ENCODE measurements at regions not wholly inside any gene's neighbourhood (a gene's known extent, or its start where the extent isn't known, plus 50 kb on each side); places are given as distances from the start of the nearest gene placed in this dataset.

DNA sequence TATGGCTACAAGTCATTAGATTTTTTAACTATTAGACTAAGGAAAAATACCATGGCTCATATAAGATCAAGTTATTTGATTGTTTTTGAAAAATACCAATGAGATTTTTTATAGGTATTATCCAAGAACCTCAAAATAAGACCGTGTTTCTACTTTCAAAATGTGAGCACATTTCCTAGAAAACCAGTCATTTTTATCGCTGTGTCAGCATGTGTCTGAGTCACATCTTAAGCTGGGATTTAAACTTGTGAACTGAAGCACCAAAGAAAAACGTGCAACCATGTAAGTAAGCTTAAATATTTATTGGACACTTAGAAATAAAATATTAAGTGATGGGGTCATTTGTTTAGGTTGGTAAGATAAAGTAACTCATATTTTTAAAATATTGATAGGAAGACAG lies 1676.0 kb upstream of the NUDT12 start:
- H3K79me1 ChIP-seq (ENCODE audit: low read length) = no peaks in the 10 kb centered on the region

DNA sequence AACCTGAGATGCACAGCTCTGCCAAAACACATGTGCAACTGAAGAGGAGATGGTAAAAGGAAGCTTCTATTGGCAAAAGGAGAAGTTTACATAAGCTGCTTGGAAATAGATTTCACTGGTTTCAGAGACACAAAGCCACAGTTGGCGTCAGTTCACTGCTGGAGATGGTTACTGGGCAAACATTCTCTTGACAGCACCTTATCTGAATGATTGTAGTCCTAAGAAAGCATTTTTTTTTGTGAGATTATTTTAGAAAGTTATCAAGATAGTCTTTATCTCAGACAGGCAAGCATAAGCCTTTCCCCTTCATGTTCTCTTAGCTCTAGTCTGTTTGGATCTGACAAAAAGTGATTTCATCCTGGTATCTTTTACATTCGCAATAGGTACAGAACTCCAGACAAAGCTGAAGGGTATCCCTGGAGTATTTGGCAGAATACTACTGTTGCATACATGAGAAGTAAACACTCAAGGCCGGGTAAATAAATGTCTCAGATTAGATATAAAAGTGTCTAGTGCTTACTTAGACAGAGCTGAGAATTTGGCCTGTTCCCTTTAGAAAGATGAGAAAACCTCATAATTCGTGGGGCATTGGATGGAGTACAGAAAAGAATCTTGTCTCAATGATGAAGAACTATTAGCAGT lies 1668.0 kb upstream of the NUDT12 start:
- no peak overlapping the region for H4K5ac ChIP-seq (ENCODE audit: low read length)
- H3K4me3 ChIP-seq (ENCODE audit: low read length) = no peak overlapping the region
- H3K4me2 ChIP-seq (ENCODE audit: low read length) = no peak overlapping the region
- H2AK5ac ChIP-seq (ENCODE audit: low read length) = no peak overlapping the region
- H3K79me1 ChIP-seq (ENCODE audit: low read length) = no peaks in the 10 kb centered on the region
- H3K79me2 ChIP-seq (ENCODE audit: control insufficient read depth, insufficient read depth, low read length) = no peaks in the 10 kb centered on the region
- H3K56ac ChIP-seq (ENCODE audit: low read length) = no peak overlapping the region
- no peaks in the 10 kb centered on the region for H3K4me1 ChIP-seq (ENCODE audit: control insufficient read depth, low read depth, low read length)
- DNase-seq = peak; percentile 53
- no peaks in the 10 kb centered on the region for H3K27me3 ChIP-seq (ENCODE audit: insufficient read depth, low read length, poor library complexity)
- H3K4ac ChIP-seq (ENCODE audit: low read depth, low read length) = no peak overlapping the region
- H3K18ac ChIP-seq (ENCODE audit: low read length) = peak overlapping the region; percentile 28
- H2BK5ac ChIP-seq (ENCODE audit: low read length) = no peak overlapping the region
- no CpG with 5 or more reads among the region's 4 CpGs for WGBS (ENCODE audit: extremely low coverage, insufficient coverage, low lambda C conversion rate)
- H2BK15ac ChIP-seq (replicated peaks; ENCODE audit: low read depth) = no peak overlapping the region
- no peak overlapping the region for H4K8ac ChIP-seq (ENCODE audit: low read depth, low read length)
- H3K9ac ChIP-seq (ENCODE audit: low read length) = no peak overlapping the region
- no peak overlapping the region for H2BK120ac ChIP-seq (ENCODE audit: low read depth, low read length)
- H3K23ac ChIP-seq (ENCODE audit: low read length) = no peak overlapping the region
- no peak overlapping the region for H3K27ac ChIP-seq (ENCODE audit: low read depth, low read length)
- no peaks in the 10 kb centered on the region for H3K36me3 ChIP-seq (ENCODE audit: control insufficient read depth, insufficient read depth, low read length)

More for the DNA sequence above, 1676.0 kb upstream of the NUDT12 start:
- no peak overlapping the region for H3K23ac ChIP-seq (ENCODE audit: low read length)
- H2BK5ac ChIP-seq (ENCODE audit: low read length) = no peak overlapping the region
- H3K27ac ChIP-seq (ENCODE audit: low read depth, low read length) = no peak overlapping the region
- H3K27me3 ChIP-seq (ENCODE audit: insufficient read depth, low read length, poor library complexity) = no peaks in the 10 kb centered on the region
- H3K18ac ChIP-seq (ENCODE audit: low read length) = no peak overlapping the region
- H3K9ac ChIP-seq (ENCODE audit: low read length) = no peak overlapping the region
- no peaks in the 10 kb centered on the region for H3K79me2 ChIP-seq (ENCODE audit: control insufficient read depth, insufficient read depth, low read length)
- no peak overlapping the region for H4K8ac ChIP-seq (ENCODE audit: low read depth, low read length)
- no peak overlapping the region for H3K4ac ChIP-seq (ENCODE audit: low read depth, low read length)
- no peak overlapping the region for H2BK120ac ChIP-seq (ENCODE audit: low read depth, low read length)
- WGBS (ENCODE audit: extremely low coverage, insufficient coverage, low lambda C conversion rate) = no CpG with 5 or more reads among the region's 3 CpGs
- no peak overlapping the region for H2BK15ac ChIP-seq (replicated peaks; ENCODE audit: low read depth)
- DNase-seq = no peak
- H3K36me3 ChIP-seq (ENCODE audit: control insufficient read depth, insufficient read depth, low read length) = no peaks in the 10 kb centered on the region
- H3K4me2 ChIP-seq (ENCODE audit: low read length) = no peak overlapping the region
- no peak overlapping the region for H2AK5ac ChIP-seq (ENCODE audit: low read length)
- no peak overlapping the region for H4K5ac ChIP-seq (ENCODE audit: low read length)
- no peak overlapping the region for H3K4me3 ChIP-seq (ENCODE audit: low read length)
- H3K4me1 ChIP-seq (ENCODE audit: control insufficient read depth, low read depth, low read length) = no peaks in the 10 kb centered on the region
- H3K56ac ChIP-seq (ENCODE audit: low read length) = no peak overlapping the region

DNA sequence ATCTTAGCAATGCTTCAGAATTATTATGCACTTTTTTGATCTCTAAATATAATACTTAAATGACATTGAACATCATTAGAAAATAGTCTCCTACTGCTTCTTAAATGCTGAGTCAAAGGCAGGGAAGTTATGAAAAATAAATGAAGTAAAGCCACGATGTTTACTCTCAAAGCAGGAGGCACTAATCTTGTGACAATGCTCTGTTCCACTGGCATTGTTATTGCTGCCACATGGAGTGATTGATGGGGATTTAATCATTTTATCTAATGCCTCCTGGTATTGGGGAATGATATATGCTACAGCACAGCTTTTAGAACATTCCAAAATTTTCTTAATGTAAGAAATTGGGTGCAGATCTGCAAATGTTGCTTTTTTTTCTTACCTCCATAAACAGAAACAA lies 1655.4 kb upstream of the NUDT12 start:
- Histone ChIP-seq H4K5ac (ENCODE audit: low read length) (no peak overlapping the region), H3K4me1 (ENCODE audit: control insufficient read depth, low read depth, low read length) (no peaks in the 10 kb centered on the region), H3K4ac (ENCODE audit: low read depth, low read length) (no peak overlapping the region), H3K36me3 (ENCODE audit: control insufficient read depth, insufficient read depth, low read length) (no peaks in the 10 kb centered on the region), H2BK120ac (ENCODE audit: low read depth, low read length) (no peak overlapping the region), H2BK5ac (ENCODE audit: low read length) (no peak overlapping the region), H3K27me3 (ENCODE audit: insufficient read depth, low read length, poor library complexity) (no peaks in the 10 kb centered on the region), H3K4me3 (ENCODE audit: low read length) (no peak overlapping the region), H2AK5ac (ENCODE audit: low read length) (no peak overlapping the region), H3K23ac (ENCODE audit: low read length) (no peak overlapping the region), H3K79me2 (ENCODE audit: control insufficient read depth, insufficient read depth, low read length) (no peaks in the 10 kb centered on the region), H3K56ac (ENCODE audit: low read length) (no peak overlapping the region), H3K79me1 (ENCODE audit: low read length) (no peaks in the 10 kb centered on the region), H3K18ac (ENCODE audit: low read length) (no peak overlapping the region), H4K8ac (ENCODE audit: low read depth, low read length) (no peak overlapping the region), H3K9ac (ENCODE audit: low read length) (no peak overlapping the region), H3K27ac (ENCODE audit: low read depth, low read length) (no peak overlapping the region), H3K4me2 (ENCODE audit: low read length) (no peak overlapping the region), H2BK15ac (replicated peaks; ENCODE audit: low read depth) (no peak overlapping the region)
- peak; percentile 44 for DNase-seq
- no CpG with 5 or more reads among the region's 1 CpG for WGBS (ENCODE audit: extremely low coverage, insufficient coverage, low lambda C conversion rate)

DNA sequence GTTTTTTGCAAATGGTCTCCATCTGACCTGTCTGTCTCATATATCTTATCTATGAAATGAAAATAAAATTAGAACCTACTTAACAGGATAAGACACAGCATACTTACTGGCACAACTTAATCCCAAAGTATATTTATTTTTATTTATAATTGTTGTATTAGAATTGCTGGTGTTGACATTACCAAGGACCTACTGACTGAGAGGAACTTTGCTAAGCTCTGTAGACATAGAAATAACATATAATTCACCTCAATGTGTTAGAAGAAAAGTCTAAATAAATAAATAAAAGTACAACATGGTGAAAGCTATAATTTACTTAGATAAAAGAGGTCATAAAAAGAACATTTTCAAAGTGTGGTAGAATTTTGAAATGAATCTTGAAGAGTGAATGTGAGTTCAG lies 1650.5 kb upstream of the NUDT12 start:
- Histone ChIP-seq H3K27ac (ENCODE audit: low read depth, low read length) (no peak overlapping the region), H2BK120ac (ENCODE audit: low read depth, low read length) (no peak overlapping the region), H2BK15ac (replicated peaks; ENCODE audit: low read depth) (no peak overlapping the region), H3K18ac (ENCODE audit: low read length) (no peak overlapping the region), H3K4me3 (ENCODE audit: low read length) (no peak overlapping the region), H3K4me2 (ENCODE audit: low read length) (no peak overlapping the region), H4K8ac (ENCODE audit: low read depth, low read length) (no peak overlapping the region), H3K27me3 (ENCODE audit: insufficient read depth, low read length, poor library complexity) (no peaks in the 10 kb centered on the region), H3K4me1 (ENCODE audit: control insufficient read depth, low read depth, low read length) (no peaks in the 10 kb centered on the region), H4K5ac (ENCODE audit: low read length) (no peak overlapping the region), H3K79me1 (ENCODE audit: low read length) (no peaks in the 10 kb centered on the region), H3K4ac (ENCODE audit: low read depth, low read length) (no peak overlapping the region), H3K79me2 (ENCODE audit: control insufficient read depth, insufficient read depth, low read length) (no peaks in the 10 kb centered on the region), H3K36me3 (ENCODE audit: control insufficient read depth, insufficient read depth, low read length) (no peaks in the 10 kb centered on the region), H3K56ac (ENCODE audit: low read length) (no peak overlapping the region), H2AK5ac (ENCODE audit: low read length) (no peak overlapping the region), H3K23ac (ENCODE audit: low read length) (no peak overlapping the region), H3K9ac (ENCODE audit: low read length) (no peak overlapping the region), H2BK5ac (ENCODE audit: low read length) (no peak overlapping the region)
- no peak for DNase-seq

DNA sequence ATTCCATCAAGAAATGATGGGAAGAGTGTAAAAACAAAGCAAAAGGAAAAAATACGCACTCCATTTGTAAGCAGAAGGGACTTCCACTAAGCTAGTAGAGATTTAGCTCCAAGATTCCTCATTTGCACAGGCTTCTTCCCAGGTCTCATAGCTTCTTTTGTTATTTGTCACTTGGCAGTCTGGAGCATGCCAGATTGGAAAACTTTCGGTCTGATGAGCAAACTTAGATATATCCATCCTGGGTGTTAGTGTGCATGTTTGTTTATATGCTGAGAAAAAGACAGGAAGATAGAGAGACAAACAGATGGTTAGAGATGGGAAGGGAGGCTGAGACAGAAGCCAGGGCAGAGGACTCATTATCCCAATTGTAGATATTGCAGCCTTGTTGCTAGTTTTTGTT lies 1644.5 kb upstream of the NUDT12 start:
- no peak overlapping the region for H3K18ac ChIP-seq (ENCODE audit: low read length)
- no CpG with 5 or more reads among the region's 2 CpGs for WGBS (ENCODE audit: extremely low coverage, insufficient coverage, low lambda C conversion rate)
- H2BK120ac ChIP-seq (ENCODE audit: low read depth, low read length) = no peak overlapping the region
- H2BK5ac ChIP-seq (ENCODE audit: low read length) = no peak overlapping the region
- no peak overlapping the region for H4K8ac ChIP-seq (ENCODE audit: low read depth, low read length)
- no peak overlapping the region for H3K9ac ChIP-seq (ENCODE audit: low read length)
- no peaks in the 10 kb centered on the region for H3K79me1 ChIP-seq (ENCODE audit: low read length)
- no peak overlapping the region for H3K4me3 ChIP-seq (ENCODE audit: low read length)
- H3K4me1 ChIP-seq (ENCODE audit: control insufficient read depth, low read depth, low read length) = no peaks in the 10 kb centered on the region
- no peak overlapping the region for H3K23ac ChIP-seq (ENCODE audit: low read length)
- no peak overlapping the region for H4K5ac ChIP-seq (ENCODE audit: low read length)
- H3K36me3 ChIP-seq (ENCODE audit: control insufficient read depth, insufficient read depth, low read length) = no peaks in the 10 kb centered on the region
- no peak for DNase-seq
- H3K27ac ChIP-seq (ENCODE audit: low read depth, low read length) = no peak overlapping the region
- no peak overlapping the region for H3K4me2 ChIP-seq (ENCODE audit: low read length)
- no peaks in the 10 kb centered on the region for H3K79me2 ChIP-seq (ENCODE audit: control insufficient read depth, insufficient read depth, low read length)
- no peak overlapping the region for H2BK15ac ChIP-seq (replicated peaks; ENCODE audit: low read depth)
- H3K56ac ChIP-seq (ENCODE audit: low read length) = no peak overlapping the region
- no peak overlapping the region for H3K4ac ChIP-seq (ENCODE audit: low read depth, low read length)
- no peak overlapping the region for H2AK5ac ChIP-seq (ENCODE audit: low read length)
- H3K27me3 ChIP-seq (ENCODE audit: insufficient read depth, low read length, poor library complexity) = no peaks in the 10 kb centered on the region

DNA sequence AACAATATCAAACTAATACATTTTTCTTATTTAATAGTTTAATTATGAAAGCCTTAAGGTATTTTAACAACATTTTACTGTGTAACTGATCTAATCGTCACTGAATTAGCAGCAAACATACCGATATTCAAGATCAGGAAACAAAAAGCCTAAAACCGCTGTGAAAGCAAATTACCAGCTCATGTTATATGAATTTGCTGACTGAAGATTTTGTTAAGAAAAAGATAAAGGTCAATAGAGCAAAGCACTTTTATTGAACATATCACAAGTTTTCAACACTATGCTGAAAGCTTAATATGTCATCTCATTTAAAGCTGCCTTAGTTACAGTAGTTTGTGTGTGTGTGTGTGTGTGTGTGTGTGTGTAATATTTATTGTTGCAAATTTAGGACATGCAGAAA lies 1634.9 kb upstream of the NUDT12 start:
- H3K4ac ChIP-seq (ENCODE audit: low read depth, low read length) = no peak overlapping the region
- H4K8ac ChIP-seq (ENCODE audit: low read depth, low read length) = no peak overlapping the region
- DNase-seq = no peak
- H3K4me1 ChIP-seq (ENCODE audit: control insufficient read depth, low read depth, low read length) = no peaks in the 10 kb centered on the region
- no peak overlapping the region for H2AK5ac ChIP-seq (ENCODE audit: low read length)
- H3K56ac ChIP-seq (ENCODE audit: low read length) = no peak overlapping the region
- H4K5ac ChIP-seq (ENCODE audit: low read length) = no peak overlapping the region
- H3K36me3 ChIP-seq (ENCODE audit: control insufficient read depth, insufficient read depth, low read length) = no peaks in the 10 kb centered on the region
- H3K23ac ChIP-seq (ENCODE audit: low read length) = no peak overlapping the region
- no peak overlapping the region for H3K27ac ChIP-seq (ENCODE audit: low read depth, low read length)
- no peak overlapping the region for H2BK5ac ChIP-seq (ENCODE audit: low read length)
- no peaks in the 10 kb centered on the region for H3K27me3 ChIP-seq (ENCODE audit: insufficient read depth, low read length, poor library complexity)
- no peak overlapping the region for H3K18ac ChIP-seq (ENCODE audit: low read length)
- no peaks in the 10 kb centered on the region for H3K79me1 ChIP-seq (ENCODE audit: low read length)
- no peak overlapping the region for H3K9ac ChIP-seq (ENCODE audit: low read length)
- no peak overlapping the region for H3K4me3 ChIP-seq (ENCODE audit: low read length)
- H2BK15ac ChIP-seq (replicated peaks; ENCODE audit: low read depth) = no peak overlapping the region
- no CpG with 5 or more reads among the region's 3 CpGs for WGBS (ENCODE audit: extremely low coverage, insufficient coverage, low lambda C conversion rate)
- no peak overlapping the region for H2BK120ac ChIP-seq (ENCODE audit: low read depth, low read length)
- no peaks in the 10 kb centered on the region for H3K79me2 ChIP-seq (ENCODE audit: control insufficient read depth, insufficient read depth, low read length)
- H3K4me2 ChIP-seq (ENCODE audit: low read length) = no peak overlapping the region
